SKM-1 treated with dmso at 0.1 percent for 144 hours (cell line): ENCODE measurements at regions not wholly inside any gene's neighbourhood (a gene's known extent, or its start where the extent isn't known, plus 50 kb on each side); places are given as distances from the start of the nearest gene placed in this dataset.
"Not testable (repeated sequence)": the region's sequence is repeated elsewhere in the genome, so short reads cannot be mapped to it uniquely, and the experiment has no call there.

Experiments used
- DNase-seq: peaks from one replicate; lab custom pipeline; 2025; ENCODE audit not compliant: unreplicated experiment; lab: John Stamatoyannopoulos, UW

GRCh38 chr13:89520468-89520867 lies 1827.0 kb upstream of the MIR17HG start:
- no peak for DNase-seq

GRCh38 chr13:89521672-89522071 lies 1825.8 kb upstream of the MIR17HG start:
- not testable (repeated sequence) for DNase-seq

DNA sequence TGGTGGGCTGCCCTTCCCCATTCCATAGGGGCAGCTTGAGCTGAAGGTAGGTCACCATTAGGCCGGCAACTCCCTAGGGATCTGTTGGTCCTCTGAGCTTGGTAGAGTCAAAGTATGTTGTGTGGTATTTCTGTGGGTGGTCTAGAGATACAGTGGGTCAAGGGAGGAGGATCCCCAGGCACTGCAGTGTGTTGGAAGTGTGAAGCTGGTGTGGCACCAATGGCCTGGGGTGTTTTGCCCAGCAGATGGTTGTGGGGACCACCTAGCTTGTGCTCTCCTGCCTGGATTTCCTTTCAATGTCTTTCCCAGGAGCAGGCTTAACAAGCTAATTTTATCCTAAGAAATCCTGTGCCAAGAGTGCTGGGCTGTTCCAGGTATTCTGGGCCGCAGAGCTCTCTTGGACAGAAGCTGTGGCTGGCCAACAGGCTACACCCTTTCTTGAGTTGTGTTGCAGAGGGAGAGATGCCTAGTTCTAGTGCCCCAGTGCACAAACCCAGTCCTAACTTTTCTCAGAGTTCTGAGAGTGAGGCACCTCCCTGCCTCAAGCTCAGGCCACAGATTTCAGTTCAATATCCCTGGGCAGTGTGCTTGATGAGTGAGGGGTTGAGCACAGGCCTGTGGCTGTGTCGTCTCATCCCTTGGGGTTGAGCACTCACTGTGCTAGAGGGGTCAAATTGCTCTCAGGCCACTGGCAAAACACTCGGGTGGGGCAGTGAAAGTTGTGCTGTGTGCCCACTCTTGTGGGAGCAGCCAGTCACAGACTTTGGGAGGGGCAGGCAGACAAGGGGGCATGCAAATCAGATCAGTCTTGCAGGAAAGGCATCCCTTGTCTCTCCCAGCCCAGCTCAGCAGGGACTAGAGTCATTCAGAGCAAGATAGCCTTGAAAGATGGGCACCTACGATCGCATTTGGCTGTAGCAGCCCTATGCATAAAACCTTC lies 1806.1 kb upstream of the MIR17HG start:
- no peak for DNase-seq

DNA sequence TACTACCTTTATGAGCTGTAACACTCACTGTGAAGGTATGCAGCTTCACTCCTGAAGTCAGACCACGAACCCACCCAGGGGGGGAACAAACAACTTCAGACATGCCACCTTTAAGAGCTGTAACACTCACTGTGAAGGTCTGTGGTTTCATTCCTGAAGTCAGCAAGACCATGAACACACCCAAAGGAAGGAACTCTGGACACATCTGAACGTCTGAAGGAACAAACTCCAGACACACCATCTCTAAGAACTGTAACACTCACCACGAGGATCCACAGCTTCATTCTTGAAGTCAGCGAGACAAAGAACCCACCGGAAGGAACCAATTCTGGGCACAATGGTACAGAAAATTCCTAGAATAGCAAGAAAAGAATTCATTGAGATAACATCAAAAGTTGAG lies 1796.5 kb upstream of the MIR17HG start:
- DNase-seq = no peak

- DNase-seq = no peak
Observed at GRCh38 chr13:89554801-89555200, 1792.7 kb upstream of the MIR17HG start.

GRCh38 chr13:89565476-89566100 lies 1781.9 kb upstream of the MIR17HG start:
- no peak for DNase-seq

DNA sequence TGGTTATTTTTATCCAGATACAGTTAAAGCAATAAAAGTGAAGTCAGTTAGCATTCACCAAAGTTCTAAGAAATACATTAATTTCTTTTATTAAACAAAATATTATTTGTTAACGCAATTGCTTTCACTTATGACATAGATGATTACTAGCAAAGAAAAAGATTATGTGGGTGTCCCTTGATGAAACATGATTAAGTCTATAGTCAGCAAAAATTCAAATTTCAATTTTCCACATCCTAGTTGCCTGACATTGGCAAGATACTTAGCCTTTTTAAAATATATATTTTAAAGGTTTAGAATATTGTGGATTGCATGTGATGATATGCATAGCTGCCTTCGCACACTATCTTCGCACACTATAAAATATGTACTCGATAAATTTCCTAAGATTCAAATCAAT lies 1780.5 kb upstream of the MIR17HG start:
- no peak for DNase-seq

DNA sequence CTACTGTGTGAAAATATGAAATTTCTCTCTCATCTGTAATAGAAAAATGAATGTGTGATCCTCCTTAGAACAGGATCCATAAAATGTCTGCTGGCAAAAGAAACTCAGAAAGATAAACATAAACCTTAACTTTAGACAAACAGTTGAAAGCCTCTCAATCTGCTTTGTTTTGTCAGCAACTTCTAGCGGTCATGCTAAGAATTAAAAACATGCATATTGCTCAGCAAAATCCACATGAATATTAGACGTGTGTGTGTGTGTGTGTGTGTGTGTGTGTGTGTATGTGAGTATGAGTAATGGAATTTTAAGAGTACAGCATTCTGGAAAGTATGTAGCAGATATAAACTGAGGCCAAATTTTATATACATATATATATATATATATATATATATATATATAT lies 1779.2 kb upstream of the MIR17HG start:
- no peak for DNase-seq

- no peak for DNase-seq
Observed at GRCh38 chr13:89568746-89569145, 1778.7 kb upstream of the MIR17HG start.

DNA sequence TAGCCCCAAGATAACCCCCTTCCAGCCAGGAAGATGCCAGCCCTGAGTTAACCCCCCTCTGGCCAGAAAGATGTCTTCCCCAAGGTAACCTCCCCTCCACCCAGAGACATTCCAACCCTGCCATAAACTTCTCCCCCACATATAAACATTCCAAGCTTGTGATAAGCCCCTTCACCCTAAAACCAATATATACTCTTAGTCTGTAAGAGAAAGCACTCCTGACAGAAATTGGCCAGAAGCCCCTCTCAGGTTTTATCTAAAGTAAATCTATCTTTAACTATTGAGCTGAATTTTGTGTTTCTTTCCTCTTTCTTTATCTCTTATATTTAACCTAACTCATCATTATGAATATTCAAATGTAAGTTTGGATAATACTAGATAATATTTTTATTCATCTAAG lies 1775.8 kb upstream of the MIR17HG start:
- DNase-seq = no peak

DNA sequence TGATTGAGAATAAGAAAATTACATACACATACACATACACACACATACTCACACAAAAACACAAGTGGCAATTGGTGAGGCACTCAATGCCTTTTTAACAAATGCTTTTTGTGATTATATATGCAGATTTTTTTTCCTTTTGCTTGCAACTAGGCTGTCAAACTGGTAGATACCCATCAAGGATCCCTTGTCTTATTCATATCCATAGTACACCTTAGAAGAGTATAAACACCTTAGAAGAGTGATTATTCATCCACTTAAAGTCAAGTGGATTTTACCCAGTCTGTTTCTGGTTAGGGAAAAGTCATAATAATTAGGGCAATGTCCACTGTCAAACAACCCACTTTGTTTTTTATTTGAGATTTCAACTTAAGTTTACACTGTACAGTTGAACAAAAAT lies 1773.4 kb upstream of the MIR17HG start:
- DNase-seq = no peak

- no peak for DNase-seq
Observed at GRCh38 chr13:89577301-89577700, 1770.2 kb upstream of the MIR17HG start.

DNA sequence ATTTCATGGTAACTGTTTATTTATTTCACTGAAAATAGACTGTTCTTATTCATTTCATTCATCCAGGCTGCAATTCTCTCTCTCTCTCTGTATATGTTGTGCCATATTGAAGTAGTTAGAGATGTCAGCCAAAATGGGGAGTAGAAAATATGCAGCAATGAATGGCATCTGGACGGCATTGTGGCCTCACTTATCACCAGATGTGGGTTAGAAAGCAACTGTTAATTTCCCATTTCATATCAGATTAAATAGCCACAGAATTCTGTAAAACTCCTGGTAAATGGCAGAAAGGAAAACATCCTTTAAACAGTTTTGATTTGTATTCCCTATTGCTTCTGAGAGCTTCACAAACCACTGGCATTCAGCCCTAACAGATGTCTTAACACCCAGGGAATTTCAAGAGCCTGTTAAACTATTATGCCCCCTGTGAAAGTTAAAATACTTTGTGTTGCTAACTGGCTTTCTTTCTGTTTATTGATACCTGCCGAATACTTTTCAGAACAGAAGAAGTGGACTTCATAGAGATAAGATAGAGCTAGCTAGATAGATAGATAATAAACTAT lies 1763.3 kb upstream of the MIR17HG start:
- no peak for DNase-seq

DNA sequence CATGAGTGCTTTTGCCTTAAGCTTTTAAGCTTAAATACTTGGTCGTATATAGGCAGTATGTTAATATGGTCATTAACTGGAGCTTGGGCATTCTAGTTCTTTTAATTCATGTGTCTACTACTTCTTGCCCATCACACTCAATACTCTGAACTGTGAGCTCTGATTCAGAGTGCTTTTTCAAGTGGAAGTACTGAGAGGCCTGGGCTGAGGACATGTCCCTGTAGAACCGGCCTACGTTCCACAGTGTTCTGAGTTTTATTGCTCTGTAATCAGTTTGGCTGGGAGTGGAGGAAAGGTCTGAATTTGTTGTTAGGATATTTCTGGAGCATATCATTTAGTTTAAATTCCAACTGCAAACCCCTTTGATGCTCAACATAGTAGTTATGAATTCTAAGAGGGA lies 1744.8 kb upstream of the MIR17HG start:
- DNase-seq = no peak

- no peak for DNase-seq
Observed at GRCh38 chr13:89603187-89603586, 1744.3 kb upstream of the MIR17HG start.

GRCh38 chr13:89609318-89609717 lies 1738.2 kb upstream of the MIR17HG start:
- DNase-seq = no peak

- DNase-seq = no peak
Observed at GRCh38 chr13:89610331-89610730, 1737.2 kb upstream of the MIR17HG start.

DNA sequence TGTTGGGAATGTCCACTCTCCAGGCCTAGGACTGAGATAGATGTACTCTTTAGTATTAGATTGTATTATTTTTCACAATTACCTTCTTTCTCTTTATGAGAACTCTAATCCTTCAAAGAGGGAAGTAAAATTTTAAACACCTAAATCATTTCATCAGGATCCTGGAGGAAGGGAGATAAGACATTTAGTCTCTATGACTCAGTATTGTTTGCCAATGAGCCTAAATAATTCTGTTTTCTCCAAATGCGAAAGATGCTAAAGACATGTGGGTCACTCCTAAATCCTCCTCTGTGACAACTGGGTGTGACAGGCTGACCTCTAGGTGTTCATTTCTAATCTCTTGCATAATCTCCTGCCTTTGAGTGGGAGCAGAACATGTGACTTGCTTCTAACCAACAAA lies 1736.6 kb upstream of the MIR17HG start:
- no peak for DNase-seq

- no peak for DNase-seq
Observed at GRCh38 chr13:89627996-89628395, 1719.5 kb upstream of the MIR17HG start.

DNA sequence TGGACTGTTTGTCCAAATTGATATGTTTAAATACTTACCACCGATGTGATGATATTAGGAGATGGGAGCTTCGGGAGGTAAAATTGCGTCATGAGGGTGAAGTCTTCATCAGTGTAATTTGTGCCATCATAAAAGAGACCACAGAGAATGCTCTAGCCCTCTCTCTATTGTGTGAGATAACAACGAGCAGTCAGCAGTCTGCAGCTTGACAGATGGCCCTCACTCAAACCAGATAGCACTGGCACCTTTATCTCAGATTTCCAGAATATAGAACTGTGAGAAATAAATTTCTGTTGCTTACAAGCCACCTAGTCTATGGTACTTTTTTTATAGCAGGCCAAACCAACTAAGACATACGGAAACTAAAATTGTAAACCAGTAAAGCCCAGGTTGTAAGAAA lies 1718.9 kb upstream of the MIR17HG start:
- no peak for DNase-seq

DNA sequence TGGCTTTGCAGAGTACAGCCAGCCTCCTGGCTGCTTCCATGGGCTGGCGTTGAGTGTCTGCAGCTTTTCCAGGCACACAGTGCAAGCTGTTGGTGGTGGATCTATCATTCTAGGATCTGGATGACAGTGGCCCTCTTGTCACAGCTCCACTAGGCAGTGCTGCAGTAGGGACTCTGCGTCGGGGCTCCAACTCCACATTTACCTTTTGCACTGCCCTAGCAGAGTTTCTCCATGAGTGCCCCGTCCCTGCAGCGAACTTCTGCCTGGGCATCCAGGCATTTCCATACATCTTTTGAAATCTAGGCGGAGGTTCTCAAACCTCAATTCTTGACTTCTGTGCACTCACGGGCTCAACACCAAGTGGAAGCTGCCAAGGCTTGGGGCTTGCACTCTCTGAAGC lies 1697.3 kb upstream of the MIR17HG start:
- DNase-seq = no peak

DNA sequence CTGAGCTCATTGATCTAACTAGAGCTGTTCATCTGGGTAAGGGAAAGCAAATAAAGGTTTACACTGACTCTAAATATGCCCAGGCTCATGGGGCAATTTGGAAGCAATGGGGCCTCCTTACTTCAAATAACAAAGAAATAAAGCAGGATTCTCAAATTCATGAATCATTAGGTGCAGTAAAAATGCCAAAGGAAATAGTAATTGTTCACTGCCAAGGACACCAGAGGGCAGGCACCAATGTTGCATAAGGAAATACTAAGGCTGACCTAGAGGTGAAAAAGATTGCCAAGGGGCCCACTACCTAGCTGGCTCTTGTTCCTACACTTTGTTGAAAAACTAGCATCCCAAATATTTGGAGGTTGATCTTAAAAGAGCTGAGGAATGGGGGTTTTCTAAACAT lies 1686.7 kb upstream of the MIR17HG start:
- DNase-seq = no peak
